ENCODE measurements at regions not wholly inside any gene's neighbourhood (a gene's known extent, or its start where the extent isn't known, plus 50 kb on each side); places are given as distances from the start of the nearest gene placed in this dataset.

- peak; percentile 34 for DNase-seq
Measured at GRCh38 chr18:25425024-25425423, 73.1 kb upstream of the ZNF521 start.

GRCh38 chr18:25423760-25424159 is 71.8 kb upstream of the ZNF521 start:
- no peak for DNase-seq

DNA sequence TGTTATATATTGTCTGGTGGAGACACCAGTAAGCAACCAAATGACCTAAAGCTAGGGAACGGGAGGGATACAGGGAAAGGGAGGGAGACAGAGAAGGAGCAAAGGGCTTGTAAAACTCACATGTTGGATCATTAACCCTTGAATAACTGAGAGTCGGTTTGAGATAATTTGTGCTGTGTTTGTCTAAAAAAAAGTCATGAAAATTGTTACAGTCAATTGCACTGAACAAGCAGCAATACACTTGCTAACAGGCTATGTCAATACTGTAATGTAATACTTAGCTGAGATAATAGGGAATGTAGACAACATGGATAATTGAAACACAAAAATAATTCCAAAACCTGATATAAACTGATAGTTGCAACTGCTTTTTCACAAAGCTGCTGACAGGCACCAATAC is 71.3 kb upstream of the ZNF521 start:
- no peak for DNase-seq

DNA sequence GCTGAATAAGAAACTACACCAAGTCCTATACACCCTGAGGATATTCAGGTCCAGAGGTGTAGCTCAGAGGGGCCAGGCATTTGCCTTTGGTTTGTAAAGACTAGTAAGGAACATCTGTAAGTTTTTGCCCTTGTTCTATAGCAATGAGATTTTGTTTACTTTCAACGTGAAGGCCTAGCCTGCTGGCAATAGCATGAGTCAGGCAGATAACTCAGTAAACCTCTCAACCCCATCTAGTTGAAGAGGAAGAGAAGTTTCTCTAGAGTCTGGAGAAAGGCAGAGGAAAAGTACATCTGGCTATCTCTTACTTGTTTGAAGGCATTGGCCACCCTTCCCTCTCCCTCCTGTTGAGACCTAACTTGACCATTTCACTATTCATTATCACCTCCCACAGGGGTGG is 70.3 kb upstream of the ZNF521 start:
- no peak for DNase-seq

- no peak for DNase-seq
Measured at GRCh38 chr18:25420077-25420825, 68.3 kb upstream of the ZNF521 start.

GRCh38 chr18:25416374-25416773 is 64.4 kb upstream of the ZNF521 start:
- no peak for DNase-seq

DNA sequence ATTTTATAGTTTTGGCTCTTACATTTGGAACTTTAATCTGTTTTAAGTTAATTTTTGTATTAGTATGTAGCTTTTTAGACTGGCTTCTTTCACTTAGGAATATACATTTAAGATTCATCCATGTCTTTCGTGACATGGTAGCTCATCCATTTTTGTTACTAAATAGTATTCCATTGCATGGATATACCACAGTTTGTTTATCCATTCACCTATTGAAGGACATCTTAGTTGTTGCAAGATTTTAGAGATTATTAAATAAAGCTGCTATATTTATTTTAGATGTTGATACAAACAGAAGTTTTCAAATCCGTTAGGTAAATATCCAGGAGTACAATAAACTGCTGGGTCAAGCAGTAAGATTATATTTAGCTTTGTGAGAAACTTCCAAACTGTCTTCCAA is 58.0 kb upstream of the ZNF521 start:
- no peak for DNase-seq

GRCh38 chr18:25408293-25408692 is 56.3 kb upstream of the ZNF521 start:
- no peak for DNase-seq

Measured in hematopoietic multipotent progenitor cell treated with erythropoietin and hydrocortisone succinate and interleukin-3 and kit ligand, for 4 days (in vitro differentiated cells).